ENCODE measurements at regions not wholly inside any gene's neighbourhood (a gene's known extent, or its start where the extent isn't known, plus 50 kb on each side); places are given as distances from the start of the nearest gene placed in this dataset.
A peak's percentile ranks its signal among the peaks of the same experiment; 100 is the strongest.
"Not testable (repeated sequence)": the region's sequence is repeated elsewhere in the genome, so short reads cannot be mapped to it uniquely, and the experiment has no call there.

DNA sequence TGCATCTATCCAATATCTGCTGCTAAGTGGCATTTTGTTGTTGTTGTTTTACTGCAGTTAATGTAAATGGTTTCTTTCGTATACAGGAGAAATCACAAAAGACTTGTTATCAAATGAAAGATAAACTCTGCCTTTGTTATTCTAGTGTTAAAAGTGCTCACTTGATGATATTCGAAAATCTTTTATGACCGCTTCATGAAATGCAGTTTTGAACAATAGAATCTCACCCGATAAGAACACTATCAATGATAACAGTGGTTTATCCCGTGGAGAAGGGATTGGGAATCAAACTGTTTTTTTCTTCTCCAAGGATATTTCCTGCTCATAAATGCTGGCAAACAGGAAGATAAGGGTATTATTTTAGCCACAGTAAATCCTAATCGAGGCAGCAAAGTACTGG lies 1366.3 kb downstream of the OLFM4 start:
- no peak for DNase-seq (ENCODE audit: low spot score)

DNA sequence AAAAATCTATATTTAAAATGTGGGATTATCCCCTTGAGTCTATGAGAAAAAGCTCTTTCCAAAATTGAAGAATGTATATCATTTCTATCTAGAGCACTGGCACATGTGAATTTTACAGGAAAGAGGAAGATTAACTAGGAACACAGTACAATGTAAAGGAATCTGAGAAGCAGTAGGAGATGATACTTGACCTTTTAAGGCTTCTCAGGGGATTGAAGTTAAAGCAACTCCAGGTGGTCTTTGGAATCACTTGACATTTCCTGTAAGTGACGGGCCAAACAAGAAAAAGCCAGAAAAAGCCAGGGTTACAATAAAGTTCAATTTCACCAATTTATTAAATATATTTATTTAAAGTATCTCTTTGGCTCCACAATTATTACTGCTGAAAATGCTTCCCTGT lies 1373.9 kb downstream of the OLFM4 start:
- DNase-seq (ENCODE audit: low spot score) = no peak

DNA sequence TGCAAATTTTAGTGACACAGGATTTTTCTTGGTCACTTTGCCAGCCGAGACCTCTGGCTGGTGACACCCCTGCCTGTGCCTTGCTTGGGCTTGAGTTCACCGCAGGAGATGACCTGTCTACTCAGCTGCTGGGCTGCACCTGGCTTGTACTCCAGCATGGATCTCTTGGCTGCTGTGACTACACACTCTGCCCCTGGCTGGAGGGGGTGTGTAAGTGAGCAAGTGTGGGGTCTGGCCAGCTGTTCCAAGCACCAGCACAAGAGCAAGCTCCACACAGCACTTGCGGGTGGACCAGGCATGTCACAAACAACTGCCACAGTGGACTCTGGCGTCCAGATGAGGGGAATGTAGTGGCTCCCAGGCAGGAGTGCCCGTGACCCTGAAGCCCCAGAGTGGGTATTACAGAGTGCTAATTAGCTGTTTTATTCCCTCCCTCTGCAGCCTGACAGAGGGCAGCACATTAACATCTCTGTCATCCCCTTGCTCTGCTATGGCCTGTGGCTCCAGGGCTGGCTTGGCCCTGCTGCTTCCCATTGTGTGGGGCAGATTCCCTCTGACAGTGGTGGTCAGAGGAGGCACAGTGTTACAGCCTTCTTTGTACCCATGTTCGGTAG lies 1387.2 kb downstream of the OLFM4 start:
- DNase-seq (ENCODE audit: low spot score) = no peak

DNA sequence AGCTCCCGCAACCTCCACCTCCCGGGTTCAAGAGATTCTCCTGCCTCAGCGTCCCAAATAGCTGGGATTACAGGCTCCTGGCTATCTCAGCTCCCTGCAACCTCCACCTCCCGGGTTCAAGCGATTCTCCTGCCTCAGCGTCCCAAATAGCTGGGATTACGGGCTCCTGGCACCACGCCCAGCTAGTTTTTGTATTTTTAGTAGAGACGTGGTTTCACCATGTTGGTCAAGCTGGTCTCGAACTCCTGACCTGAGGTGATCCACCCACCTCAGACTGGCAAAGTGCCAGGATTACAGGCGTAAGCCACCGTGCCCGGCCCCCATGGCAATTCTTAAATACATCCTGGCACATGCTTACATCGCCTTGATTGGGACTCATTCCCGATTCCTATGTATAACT lies 1394.3 kb downstream of the OLFM4 start:
- DNase-seq (ENCODE audit: low spot score) = not testable (repeated sequence)

GRCh38 chr13:54424344-54424743 lies 1395.7 kb downstream of the OLFM4 start:
- DNase-seq (ENCODE audit: low spot score) = no peak

- DNase-seq (ENCODE audit: low spot score) = no peak
Observed at GRCh38 chr13:54433493-54434206, 1405.0 kb downstream of the OLFM4 start.

- DNase-seq (ENCODE audit: low spot score) = not testable (repeated sequence)
Observed at GRCh38 chr13:54440853-54441400, 1412.3 kb downstream of the OLFM4 start.

GRCh38 chr13:54445453-54445852 lies 1416.8 kb downstream of the OLFM4 start:
- DNase-seq (ENCODE audit: low spot score) = no peak

DNA sequence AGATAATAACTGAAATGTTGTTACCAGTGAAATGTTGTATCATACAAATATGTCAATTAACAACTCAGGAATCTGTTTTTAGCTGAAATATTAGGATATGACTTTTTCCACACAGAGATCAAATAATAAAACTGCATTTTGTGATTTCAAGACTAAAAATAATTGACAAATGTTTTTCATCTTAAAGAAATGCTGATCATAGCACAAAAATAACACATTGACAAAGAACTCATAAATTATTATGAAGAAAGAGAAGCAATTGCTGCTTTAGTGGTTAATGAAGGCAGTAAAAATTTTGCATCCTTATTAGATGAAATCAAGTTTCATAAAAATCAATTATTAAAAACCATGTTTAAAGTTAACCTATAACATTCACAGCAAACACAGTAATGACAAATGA lies 1417.3 kb downstream of the OLFM4 start:
- DNase-seq (ENCODE audit: low spot score) = no peak

GRCh38 chr13:54449922-54450321 lies 1421.3 kb downstream of the OLFM4 start:
- no peak for DNase-seq (ENCODE audit: low spot score)

DNA sequence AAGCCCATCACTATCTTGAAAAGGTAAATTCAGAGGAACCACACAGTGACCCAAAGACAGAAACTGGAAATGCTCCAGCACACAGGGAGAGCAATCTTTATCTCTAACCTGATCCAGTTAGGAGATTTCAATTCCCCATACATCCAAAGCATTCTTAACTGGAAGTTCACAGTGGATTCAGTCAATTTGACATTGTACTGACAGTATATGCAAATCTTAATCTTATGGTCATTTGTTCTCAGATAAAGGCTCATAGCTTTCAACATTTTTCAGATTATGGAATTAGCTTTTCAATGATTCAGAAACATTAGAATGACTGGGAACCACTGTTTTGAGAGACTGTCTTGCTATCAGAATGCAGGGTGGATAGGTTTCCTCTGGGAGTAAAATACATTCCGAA lies 1455.6 kb downstream of the OLFM4 start:
- no peak for DNase-seq (ENCODE audit: low spot score)

- no peak for DNase-seq (ENCODE audit: low spot score)
Observed at GRCh38 chr13:54486421-54487166, 1458.0 kb downstream of the OLFM4 start.

DNA sequence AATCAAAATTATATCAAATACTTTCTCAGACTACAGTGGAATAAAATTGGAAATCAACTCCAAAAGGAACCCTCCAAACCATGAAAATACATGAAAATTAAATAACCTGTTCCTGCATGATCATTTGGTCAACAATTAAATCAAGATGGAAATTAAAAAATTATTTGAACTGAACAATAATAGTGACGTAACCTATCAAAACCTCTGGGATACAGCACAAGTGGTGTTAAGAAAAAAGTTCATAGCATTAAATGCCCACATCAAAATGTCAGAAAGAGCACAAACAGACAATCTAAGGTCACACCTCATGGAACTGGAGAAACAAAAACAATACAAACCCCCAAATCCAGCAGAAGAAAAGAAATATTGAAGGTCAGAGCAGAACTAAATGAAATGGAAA lies 1460.7 kb downstream of the OLFM4 start:
- no peak for DNase-seq (ENCODE audit: low spot score)

DNA sequence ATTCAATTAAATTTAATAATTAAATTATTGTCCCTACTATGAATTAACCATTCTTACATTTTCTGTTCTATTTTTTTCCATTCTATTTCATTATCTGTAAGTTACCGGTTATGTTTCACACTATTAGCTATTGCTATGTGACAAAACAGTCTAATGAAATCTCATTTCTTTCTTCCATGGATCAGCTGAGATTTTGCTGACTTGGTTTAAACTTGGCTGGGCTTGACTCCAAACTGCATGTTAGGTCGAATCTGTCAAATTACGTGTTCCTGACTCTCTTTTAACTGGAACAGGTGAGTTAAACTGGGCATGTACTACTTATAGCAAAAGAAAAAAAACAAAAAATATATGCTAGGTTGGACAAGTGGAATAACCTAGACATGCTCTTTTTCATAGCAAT lies 1464.4 kb downstream of the OLFM4 start:
- no peak for DNase-seq (ENCODE audit: low spot score)

DNA sequence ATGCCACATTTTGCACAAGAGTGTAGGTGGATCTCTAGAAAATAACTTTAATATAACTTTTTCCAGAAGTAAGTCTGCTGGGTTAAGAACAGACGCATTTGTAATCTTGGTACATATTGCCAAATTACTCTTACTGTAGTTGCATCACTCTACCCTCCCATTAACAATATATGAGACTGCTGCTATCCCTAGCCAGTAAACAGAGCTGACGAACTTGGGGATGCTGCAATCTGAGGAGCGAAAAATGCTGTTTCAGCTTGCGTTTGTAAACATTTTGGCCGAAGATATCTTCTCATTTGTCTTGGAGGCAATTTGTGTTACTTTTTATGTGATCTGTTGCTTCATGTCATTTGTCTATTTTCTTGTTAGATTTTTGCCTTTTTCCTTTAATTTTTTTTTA lies 1482.8 kb downstream of the OLFM4 start:
- no peak for DNase-seq (ENCODE audit: low spot score)

GRCh38 chr13:54513254-54513653 lies 1484.6 kb downstream of the OLFM4 start:
- no peak for DNase-seq (ENCODE audit: low spot score)

- peak; percentile 25 for DNase-seq (ENCODE audit: low spot score)
Observed at GRCh38 chr13:54536112-54536511, 1507.5 kb downstream of the OLFM4 start.

- no peak for DNase-seq (ENCODE audit: low spot score)
Observed at GRCh38 chr13:54563286-54563685, 1534.7 kb downstream of the OLFM4 start.

- not testable (repeated sequence) for DNase-seq (ENCODE audit: low spot score)
Observed at GRCh38 chr13:54572037-54572436, 1543.4 kb downstream of the OLFM4 start.

DNA sequence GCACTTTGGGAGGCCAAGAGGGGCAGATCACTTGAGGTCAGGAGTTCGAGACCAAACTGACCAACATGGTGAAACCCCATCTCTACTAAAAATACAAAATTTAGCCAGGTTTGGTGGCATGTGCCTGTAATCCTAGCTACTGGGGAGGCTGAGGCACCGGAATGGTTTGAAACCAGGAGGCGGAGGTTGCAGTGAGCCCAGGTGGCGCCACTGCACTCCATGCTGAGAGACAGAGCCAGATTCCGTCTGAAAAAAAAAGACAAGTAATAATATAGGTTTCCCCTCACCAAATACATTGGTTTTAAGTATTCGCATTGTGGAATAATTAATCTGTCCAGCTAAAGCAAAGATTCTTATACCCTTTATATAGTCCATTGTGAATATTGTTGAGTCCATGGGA lies 1544.6 kb downstream of the OLFM4 start:
- DNase-seq (ENCODE audit: low spot score) = no peak

DNA sequence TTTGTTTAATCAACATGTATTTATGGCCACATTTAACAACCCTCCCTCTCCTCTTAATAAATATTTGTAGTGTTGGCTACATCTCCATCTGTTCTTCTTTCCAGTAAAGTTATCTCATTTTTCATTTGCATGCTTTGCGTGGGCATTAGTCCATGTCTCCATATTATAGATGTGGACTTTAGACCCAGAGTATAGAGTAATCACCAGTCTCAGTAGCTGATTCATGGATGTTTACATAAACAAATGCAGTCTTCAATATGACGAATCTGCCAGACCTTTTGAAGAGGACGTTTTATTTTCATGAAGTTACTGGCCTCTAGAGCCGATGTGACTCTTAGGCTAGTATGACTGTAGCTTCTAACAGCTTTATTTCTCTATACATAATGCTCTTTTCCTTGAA lies 1546.2 kb downstream of the OLFM4 start:
- no peak for DNase-seq (ENCODE audit: low spot score)

GRCh38 chr13:54591540-54591939 lies 1562.9 kb downstream of the OLFM4 start:
- DNase-seq (ENCODE audit: low spot score) = no peak

GRCh38 chr13:54592201-54592600 lies 1563.6 kb downstream of the OLFM4 start:
- DNase-seq (ENCODE audit: low spot score) = no peak
